ENCODE measurements at regions not wholly inside any gene's neighbourhood (a gene's known extent, or its start where the extent isn't known, plus 50 kb on each side); places are given as distances from the start of the nearest gene placed in this dataset.

DNA sequence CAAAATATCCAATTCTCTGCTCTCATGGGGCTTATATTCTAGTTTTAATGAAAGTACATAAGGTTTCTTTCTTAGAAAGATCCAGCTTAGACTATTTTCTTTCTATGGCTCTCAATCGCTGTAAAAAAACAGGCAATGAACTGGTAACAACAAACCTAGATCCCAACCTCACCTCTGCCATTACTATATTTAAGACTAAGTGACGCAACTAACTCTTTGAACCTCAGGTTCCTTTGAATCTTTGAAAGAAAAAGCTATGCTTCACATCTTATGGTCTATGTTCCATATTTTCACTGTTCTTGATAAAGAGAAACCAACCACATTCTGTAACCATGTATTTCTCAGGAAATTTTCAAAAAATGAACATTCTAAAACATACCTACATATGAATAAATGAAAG lies 88.5 kb downstream of the ELAPOR2 start:
- DNase-seq: no peak

DNA sequence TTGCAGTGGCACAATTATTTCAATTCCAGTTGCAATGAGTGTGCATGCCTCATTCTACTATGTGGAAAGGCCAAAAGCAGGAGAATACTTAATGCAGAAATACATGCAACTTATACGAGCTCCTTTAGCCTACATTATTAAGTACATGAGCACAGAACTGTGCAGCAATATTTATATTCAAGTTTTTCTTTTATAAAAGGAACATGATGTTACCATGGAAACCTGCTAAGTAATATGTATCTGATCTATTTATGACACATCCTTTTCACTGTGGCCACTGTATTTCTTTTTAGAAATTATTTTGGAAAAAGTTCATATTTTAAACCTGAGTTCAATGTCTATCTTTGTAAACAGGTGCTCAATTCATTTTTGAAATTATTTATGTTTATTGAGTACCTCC lies 88.9 kb downstream of the ELAPOR2 start:
- DNase-seq: no peak

DNA sequence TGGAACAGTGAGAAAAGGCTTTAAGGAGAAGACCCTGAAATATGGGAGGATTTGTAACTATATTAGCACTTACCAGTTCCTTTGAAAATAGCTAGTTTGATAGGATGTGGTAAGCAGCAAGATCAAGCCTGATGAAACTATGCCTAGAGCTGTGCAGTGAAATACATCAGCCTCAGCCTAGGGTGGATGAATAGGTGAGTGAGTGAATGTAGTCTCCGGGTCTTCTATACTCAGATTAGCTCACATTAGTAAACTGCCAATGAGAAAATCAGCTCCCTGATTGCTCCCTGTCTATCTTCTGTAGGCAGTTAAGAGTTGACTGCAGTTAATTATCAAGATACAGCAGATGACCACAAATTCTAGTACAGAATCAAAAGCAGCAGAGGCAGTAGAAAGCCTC lies 89.6 kb downstream of the ELAPOR2 start:
- DNase-seq: no peak

DNA sequence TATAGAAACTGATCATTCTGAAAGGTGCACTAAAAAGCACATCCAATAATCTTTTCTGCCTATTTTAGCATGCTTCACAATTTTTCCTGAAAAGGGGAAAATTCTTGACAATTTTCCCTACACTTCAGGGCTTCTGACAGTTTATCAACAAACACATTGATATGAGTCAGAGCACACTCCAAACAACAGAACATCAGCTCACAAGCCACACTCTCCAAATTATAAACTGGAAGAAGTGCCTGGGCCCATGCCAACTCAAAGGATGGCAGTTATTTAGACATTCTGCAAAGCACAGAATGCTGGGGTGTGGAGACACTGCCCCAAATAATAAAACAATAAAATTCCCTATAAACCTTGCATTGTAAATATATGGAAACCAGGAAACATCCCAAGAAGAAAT lies 90.8 kb downstream of the ELAPOR2 start:
- DNase-seq: peak in 1 of 2 experiments; percentile 35

DNA sequence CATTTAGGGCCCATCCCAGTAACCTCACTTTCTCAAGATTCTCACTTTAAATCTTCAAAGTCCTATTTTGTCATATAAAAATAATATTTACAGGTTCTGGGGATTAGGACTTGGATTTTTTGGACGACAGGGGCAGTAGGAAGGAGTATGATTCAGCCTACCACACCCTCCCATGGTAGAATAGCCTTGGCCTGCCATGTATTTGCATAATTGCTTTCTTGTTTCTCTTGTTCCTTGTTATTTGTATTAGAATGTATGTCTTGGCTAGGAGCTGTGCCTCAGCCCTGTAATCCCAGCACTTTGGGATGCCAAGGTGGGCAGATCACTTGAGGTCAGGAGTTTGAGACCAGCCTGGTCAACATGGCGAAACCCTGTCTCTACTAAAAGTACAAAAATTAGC lies 92.5 kb downstream of the ELAPOR2 start:
- no peak for DNase-seq

DNA sequence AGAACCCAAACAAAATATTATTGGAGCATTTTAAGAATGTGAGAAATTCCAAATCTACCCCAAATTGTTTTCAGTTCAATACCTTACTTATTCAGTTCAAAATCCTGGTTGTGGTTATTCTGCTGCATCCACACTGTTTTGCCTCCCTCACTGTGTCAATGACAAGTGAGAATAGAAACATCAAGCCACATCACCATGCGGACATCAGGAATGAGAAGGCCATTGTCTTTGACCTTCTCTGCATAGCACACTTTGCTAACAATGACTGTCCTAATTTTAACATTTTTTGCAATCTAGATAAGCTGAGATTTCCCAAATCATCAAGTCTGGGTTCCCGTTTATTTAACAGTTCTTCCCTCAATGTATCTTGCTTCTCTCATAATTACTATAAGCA lies 93.7 kb downstream of the ELAPOR2 start:
- DNase-seq: no peak

DNA sequence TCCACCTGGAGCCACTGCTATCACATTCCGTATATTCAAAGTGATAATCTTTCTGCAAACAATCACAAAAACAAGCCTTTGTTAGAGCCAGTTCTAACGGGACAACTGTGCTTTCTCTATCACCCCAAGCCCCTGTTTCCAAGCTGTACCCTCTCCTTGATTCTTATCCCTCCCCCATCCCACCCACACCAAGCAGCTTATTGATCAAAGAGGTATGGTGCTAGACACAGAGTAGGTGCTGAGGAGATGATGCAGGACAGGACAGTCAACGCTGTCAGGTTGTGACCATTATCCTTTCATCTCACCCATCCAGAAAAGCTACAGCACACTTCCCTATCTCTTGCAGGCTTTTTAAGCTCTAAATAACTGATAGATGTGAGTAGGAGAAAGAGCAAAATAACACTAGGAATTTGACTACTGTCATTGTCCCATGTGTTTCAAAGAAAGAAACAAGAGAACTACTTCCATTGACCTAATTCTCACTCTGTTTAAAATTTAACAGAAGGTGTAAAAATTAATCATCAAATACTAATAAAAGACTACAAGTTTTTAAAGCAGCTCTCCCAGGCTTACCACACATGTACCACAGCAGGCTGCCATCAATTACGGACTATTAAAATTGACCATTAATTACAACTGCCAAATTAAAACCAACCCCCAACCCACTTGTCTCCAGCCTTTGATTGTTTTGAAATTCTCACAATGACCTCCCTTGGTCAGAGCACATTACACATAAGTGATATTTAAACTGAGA lies 94.3 kb downstream of the ELAPOR2 start:
- no peak for DNase-seq

DNA sequence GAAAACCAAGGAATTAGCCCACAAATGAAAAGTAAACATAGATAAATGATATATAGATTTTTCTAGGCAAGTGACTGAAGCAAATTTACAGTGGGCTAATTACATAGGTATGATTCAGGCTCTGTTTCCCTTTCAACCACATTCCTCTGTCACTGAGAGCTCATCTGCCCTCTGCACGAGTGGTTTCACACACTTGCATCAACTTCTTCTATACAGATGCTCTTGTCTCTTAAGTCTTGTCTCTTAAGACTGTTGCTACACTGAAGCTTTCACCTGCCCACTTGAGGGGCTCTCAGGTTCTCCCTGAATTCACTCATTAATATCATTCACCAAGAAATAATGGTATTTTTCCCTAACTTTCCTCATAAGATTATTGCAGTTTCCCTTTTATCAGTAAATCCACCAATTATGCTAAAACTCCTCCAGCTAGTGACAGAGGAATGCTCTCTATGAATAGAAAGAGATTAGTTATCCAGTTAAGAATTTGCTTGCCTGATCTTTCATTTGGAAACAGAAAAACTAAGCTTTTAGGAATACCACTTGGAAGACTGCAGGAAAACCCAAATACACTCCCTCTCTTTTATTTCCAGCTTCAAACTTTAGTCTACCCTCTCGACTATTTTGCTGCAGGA lies 95.7 kb downstream of the ELAPOR2 start:
- no peak for DNase-seq

DNA sequence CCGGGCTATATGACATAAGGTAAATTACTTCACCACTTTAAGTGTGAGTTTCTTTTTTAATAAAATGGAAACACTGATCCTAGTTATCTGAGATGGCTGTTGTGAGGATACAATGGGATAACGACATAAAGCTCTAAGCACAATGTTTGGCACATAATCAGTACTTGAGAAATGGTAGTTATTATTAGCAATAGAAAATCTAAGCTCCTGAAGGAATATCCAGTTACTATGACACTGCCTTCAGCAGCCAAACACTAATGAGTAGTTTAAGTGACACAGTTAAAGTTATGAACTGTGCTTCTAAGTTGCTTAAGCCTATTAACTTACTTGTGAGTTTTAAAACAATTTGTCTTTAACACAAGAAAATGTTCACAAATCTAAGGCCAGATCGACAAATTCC lies 96.8 kb downstream of the ELAPOR2 start:
- no peak for DNase-seq

DNA sequence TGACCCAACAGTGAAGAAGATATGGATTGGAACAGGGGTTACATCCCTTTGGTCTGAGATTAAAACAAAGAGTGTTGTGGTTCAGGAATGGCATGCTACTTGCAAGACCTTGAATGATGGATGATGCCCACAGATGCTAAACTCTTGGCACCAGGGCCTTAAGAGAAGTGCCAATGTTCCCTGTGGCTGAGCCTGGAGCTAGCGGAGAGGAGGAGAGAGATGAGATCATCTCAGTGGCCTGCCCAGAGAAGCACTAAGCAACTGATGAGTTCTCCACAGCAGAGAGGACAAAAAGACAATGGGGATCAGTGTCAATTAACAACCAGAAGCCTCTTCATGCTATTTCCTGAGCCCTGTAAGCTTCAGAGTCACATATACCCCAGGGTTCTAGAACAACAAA lies 97.8 kb downstream of the ELAPOR2 start:
- DNase-seq: no peak

DNA sequence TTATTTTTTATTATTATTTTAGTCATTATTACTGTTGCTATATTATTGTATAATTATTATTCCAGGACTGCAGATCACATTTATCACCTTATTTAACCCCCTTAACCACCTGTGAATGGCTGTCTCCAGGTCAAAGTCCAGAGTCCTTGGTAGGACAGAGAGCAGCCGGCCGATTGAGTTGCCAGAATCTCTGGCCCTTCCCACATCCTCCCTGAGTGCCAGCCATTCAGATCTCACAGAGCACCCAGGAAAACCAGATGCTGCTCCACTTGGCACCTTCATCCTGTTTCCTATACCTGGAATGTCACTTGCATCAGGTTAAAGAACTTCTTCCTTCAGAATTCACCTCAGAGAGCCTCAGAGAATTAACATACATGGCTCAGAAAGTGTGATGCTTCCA lies 101.1 kb downstream of the ELAPOR2 start:
- no peak for DNase-seq

DNA sequence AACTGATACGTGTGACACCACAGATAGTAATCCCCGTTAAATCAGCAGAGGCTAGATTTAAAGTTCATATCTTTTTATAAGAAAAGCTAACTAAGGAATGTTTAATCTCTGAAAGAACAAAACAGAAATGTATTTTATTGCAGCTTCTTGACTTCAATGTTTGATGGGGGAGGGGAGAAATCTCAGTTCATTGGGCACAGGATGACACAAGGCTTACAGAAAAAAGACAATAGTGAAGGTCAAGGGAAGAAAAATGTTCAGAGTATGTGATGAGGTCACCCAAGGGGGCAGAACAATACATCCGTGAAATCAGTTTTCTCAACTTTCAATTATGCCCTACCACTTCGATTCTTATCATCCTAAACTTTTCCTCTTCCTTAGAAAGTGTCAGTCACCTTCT lies 102.9 kb downstream of the ELAPOR2 start:
- no peak for DNase-seq

DNA sequence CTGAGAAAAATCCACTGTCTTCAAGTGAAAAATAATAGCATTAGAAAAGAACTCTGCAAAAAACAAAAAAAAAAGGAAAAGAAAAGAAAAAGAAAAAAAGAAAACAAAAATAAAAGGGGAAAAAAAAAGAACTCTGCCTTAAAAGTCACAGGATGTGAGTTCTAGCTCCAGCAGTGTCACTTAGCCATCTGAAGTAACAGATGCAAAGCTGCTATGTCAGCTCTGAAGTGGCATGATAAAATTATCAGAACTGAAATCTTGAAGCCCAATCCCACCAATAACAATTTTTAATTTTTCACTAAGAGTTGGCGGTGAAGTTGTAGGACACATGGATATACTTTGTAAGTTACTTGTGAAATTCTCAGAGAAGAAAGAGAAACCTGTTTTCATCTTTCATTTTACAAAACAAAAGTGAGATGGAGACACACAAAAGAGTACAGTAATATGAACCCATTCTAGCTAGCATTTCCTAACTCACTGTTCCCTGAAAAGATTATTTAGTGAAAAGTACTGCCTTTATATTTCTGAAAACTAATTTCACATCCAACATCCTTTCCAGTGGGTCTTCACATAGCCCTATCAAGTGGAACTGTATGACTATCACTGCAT lies 103.5 kb downstream of the ELAPOR2 start:
- DNase-seq: no peak

DNA sequence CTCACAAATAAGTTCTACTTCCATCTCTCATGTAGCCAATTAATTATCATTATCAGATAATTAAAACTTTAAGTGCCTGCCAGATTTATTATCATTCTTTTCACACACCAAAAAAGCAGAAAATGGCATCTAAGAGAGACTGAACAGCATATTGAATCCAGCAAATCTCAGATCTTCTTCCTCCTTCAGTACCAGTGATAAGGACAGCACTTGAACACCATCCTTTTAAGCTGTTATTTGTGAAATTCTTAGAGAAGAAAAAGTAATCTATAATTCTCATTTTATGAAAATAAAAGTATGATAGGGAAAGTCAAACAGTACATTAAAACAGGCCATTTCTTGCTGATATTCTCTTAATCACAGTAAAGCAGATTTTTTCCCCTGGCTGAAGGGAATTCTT lies 104.5 kb downstream of the ELAPOR2 start:
- no peak for DNase-seq

DNA sequence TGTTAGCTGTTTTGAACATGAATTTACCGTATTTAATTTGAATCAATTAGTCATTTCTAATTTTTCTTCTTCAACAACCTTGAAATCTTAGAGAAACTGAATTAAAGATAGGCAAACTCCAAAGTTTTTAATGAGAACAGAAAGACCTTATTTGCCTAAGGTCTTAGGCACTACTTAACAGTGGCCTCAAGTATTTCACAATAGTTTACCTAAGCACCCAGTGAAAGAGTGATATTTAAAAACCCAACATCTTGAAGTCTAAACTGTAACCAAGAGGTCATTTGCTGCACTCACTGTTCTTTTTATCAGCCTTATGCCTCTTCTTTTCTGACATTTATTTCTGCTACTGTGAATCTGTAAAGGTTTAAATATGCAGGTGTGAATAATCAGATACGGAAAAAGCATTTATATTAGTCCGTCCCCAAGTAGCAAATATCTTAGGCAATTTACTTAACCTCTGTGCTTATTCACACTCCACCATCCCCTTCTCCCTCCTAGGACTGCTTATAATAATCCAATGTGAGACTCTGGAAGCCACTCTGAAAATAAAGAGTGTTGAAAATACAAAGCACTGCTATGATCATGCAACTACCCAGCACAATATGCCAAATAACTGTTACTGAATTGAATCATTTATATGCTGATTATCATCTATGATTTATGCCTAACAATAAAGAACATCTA lies 105.7 kb downstream of the ELAPOR2 start:
- no peak for DNase-seq

DNA sequence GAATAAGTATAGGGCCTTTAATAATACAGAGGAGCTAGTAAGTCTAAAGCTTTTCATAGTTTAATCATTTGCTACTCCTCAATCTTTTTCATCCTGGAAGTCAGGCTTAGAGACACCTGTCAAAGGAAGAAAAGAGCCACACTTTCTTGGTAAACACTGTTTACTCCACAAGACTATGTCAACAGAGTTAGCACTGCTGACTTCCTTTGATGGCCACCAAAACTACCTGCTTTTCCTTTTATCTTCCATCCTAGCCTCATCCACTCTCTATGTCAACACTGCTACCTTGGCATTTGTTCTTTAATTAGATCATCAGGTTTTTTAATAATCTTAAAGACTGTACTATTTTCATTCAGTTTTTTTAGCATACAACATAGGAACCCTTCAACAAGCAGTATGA lies 106.2 kb downstream of the ELAPOR2 start:
- DNase-seq: no peak

DNA sequence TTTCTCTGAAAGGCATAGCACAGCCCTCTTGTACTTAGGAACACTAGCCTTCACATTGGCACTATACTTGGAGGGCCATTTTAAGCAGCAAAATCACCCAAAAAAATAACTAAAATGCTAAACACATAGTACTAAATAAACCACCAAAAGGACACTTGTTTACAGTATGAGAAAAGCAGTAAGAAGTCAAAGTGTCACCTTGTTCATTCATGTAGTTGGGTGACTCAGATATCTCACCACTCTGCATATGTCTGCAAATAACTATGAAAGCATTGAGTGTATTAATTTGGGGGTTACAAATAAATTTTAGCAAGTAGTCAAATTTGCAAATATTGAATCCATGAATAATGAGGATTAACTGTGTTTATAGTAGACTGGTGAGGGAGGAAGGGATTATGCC lies 107.6 kb downstream of the ELAPOR2 start:
- DNase-seq: no peak

DNA sequence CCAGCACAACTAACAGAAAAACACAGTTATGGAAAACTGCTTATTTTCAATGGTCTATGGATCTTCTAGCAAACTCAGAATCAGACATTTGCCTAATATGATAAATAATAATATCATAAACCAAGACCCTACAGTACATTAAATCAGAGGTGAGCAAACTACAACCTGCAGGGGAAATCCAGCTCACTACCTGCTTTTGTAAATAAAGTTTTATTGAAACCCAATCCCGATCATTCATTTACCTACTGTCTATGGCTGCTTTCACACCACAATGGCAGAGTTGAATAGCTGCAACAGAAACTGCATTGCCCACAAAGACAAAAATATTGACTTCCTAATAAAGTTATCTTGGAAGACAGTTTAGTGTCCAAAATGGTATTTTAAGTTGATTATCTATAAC lies 108.5 kb downstream of the ELAPOR2 start:
- no peak for DNase-seq

DNA sequence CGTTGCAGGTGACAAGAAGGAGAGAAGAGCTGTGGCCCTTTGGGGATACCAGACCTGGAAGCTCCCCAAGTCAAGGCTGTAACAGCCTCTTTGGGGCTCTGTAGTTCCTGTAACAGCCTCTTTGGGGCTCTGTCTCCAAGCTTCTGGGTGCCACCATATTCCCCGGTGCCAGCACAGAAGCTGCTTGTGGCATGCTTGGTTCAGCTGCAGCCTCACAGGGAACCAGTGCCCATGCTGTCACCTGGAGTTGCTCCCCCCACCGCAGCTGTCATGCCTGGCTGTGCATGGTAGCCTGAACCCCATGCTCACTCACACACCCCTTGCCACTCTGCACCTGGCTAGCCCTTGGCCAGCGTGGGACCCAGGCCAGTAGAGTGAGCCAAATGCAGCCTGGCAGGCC lies 109.1 kb downstream of the ELAPOR2 start:
- no peak for DNase-seq

DNA sequence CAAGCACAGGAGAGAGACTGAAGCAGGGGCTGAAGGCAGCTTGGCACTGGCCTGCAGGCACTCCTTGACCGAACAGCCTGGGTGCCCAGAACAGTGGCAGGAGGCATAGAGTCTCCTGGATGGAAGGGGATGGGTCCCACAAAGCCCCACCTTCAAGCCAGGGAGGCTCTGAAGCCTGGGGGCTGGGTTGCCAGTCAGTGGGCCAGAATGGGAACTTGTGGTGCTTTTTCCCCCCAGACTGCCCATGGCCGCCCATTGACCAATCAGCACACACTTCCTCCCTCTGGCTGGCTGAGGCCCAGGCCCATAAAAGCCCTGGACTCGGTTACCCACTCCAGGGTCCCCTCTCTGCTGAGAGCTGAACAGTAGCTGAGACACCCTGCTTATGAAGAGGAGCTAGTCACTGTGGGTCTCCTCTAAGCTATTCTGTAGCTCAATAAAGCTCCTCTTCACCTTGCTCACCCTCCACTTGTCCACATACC lies 109.6 kb downstream of the ELAPOR2 start:
- DNase-seq: no peak

DNA sequence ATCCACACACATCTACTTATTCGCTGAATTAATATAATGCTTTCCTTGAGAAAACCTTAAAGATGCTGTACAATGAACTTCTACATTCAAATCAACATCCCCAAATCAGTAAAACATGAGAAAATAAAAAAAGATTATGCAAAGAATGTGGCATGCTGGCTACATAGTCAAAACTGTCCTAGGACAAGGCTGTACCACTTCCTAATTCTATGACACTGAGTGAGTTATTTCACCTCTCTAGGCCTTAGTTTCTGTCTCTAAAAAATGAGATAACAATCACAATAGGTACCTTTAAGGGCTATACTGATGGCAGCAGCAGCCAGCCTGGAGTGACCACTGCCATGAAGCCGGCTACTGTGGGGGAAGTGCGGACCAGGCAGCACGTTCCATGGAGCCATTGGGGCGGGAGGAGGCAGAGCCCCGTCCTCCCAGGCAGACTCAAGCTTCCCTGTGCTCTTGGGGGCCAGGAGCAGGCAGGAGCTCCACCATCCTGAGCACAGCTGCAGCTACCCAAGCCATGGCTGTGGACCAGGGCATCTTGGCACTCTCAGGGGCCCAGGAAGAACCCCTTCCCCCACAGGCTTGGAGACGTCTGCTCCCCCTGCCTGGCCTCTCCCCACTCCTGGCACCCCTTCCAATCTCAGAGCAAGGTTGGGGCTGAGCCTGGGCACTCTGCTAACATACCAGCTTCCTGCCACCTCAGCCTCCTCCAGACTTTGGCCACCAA lies 110.2 kb downstream of the ELAPOR2 start:
- no peak for DNase-seq

DNA sequence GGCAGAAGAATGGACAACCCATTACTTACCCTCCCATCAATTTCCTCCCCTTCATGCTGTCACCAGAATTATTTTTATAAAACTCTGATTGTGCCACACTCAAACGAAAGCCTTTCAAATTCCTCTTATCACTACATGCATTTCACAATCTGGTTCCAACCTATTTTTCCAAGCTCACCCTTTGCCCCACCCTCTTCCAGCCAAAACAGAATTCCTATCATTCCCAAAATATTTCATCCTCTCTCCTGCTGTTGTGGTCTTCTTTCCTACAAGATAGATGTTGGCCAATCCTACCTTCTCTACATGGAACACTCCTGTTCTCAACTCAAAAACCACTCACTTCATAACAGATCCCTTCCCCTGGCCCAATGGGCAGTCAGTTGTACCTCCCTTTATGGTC lies 111.5 kb downstream of the ELAPOR2 start:
- no peak for DNase-seq

DNA sequence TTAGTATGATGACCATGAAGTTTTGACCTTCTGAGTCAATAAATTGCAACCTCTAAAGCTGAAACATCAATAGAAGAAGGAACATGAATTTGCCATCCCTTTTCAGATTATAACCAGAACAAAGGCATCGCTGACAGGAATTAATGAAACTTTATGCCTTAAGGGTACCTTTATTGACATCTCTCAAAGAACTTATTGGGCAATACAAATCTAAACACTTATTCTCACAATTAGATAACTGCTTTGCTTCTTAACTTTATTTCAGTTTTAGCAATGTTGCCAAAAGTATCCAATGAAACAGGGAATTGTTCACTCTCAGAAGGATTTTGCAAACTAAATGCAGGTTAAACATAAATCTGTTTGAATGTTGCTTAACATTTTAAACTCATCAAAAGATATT lies 116.0 kb downstream of the ELAPOR2 start:
- no peak for DNase-seq
